ENCODE measurements at regions not wholly inside any gene's neighbourhood (a gene's known extent, or its start where the extent isn't known, plus 50 kb on each side); places are given as distances from the start of the nearest gene placed in this dataset.

GRCh38 chr2:117485588-117485987 is 328.9 kb upstream of the DDX18 start:
- H3K27me3 Mint-ChIP-seq: no peaks in the 10 kb centered on the region
- H3K4me1 Mint-ChIP-seq (ENCODE audit: low read depth): no peaks in the 10 kb centered on the region

DNA sequence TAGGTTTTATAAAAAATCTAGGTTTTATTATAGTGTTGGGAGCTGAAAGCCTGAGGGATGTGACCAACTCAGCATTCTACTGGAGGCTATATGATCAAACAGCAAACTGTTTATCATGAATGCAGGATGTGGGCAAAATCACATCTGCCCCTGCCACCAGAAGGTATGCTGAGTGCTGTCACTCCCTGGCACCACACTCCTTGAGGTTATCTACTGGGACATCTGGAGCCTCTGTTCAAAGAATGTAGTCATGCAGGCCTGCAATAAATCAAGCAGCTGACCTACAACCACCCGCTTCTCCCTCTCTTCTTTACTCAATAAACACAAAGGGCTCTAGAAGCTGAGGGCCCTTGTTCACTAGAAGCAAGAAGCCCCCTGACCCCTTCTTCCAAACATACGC is 328.4 kb upstream of the DDX18 start:
- no peak overlapping the region for H3K27ac Mint-ChIP-seq
- DNase-seq (ENCODE audit: low spot score, unreplicated experiment): no peak
- H3K27me3 Mint-ChIP-seq: no peaks in the 10 kb centered on the region
- H3K4me1 Mint-ChIP-seq (ENCODE audit: low read depth): no peaks in the 10 kb centered on the region
- peaks cover 16% of the 10 kb centered on the region for H3K36me3 Mint-ChIP-seq (ENCODE audit: insufficient read depth)
- no peak overlapping the region for H3K4me3 Mint-ChIP-seq (ENCODE audit: low read depth)
- peaks cover 10% of the 10 kb centered on the region for H3K9me3 Mint-ChIP-seq (ENCODE audit: low read depth)
- TF ChIP-seq, protein P1, sequence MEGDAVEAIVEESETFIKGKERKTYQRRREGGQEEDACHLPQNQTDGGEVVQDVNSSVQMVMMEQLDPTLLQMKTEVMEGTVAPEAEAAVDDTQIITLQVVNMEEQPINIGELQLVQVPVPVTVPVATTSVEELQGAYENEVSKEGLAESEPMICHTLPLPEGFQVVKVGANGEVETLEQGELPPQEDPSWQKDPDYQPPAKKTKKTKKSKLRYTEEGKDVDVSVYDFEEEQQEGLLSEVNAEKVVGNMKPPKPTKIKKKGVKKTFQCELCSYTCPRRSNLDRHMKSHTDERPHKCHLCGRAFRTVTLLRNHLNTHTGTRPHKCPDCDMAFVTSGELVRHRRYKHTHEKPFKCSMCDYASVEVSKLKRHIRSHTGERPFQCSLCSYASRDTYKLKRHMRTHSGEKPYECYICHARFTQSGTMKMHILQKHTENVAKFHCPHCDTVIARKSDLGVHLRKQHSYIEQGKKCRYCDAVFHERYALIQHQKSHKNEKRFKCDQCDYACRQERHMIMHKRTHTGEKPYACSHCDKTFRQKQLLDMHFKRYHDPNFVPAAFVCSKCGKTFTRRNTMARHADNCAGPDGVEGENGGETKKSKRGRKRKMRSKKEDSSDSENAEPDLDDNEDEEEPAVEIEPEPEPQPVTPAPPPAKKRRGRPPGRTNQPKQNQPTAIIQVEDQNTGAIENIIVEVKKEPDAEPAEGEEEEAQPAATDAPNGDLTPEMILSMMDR (IDR thresholded peaks at IDR 0.05; ENCODE audit: unreplicated experiment): no peak

More at GRCh38 chr2:117485588-117485987, 328.9 kb upstream of the DDX18 start:
- Mint-ChIP-seq H3K36me3 (ENCODE audit: insufficient read depth) (peaks cover 16% of the 10 kb centered on the region), H3K4me3 (ENCODE audit: low read depth) (no peak overlapping the region), H3K9me3 (ENCODE audit: low read depth) (peaks cover 10% of the 10 kb centered on the region), H3K27ac (no peak overlapping the region)
- TF ChIP-seq, protein P1 (IDR thresholded peaks at IDR 0.05; ENCODE audit: unreplicated experiment): no peak
- DNase-seq (ENCODE audit: low spot score, unreplicated experiment): no peak

DNA sequence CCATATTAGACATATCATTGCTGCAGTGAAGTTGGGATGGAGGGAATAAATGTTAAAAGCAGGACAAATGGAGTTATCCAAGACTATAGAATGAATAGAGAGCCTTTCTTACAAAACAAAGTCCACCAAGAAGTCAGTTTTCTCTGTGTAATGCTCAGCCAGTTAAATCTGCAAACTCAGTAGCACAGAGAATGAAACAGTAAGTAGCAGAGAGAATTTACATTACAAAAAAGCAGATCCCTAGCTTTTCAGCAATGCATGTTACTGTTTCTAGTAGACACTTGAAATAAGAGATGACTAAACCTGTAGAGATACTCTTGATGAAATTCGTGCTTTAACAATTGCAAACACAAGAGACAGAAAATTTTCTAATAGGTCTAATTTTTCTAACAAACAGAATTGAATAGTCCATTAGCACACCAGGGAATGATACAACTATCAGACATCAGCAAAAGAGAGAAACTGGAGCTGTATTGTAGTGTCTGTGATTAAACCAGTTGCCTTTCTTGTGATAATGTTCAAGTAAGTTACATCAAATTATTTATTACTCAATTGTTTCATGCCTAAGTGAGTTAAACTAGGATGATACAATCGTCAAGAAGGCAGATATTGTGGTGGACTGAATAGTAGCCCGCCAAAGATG is 322.2 kb upstream of the DDX18 start:
- no peak for DNase-seq (ENCODE audit: low spot score, unreplicated experiment)
- H3K4me3 Mint-ChIP-seq (ENCODE audit: low read depth): no peak overlapping the region
- H3K27ac Mint-ChIP-seq: no peak overlapping the region

GRCh38 chr2:117500721-117501120 is 313.8 kb upstream of the DDX18 start:
- no peak overlapping the region for H3K27ac Mint-ChIP-seq
- H3K4me1 Mint-ChIP-seq (ENCODE audit: low read depth): no peaks in the 10 kb centered on the region
- H3K4me3 Mint-ChIP-seq (ENCODE audit: low read depth): no peak overlapping the region
- no peaks in the 10 kb centered on the region for H3K27me3 Mint-ChIP-seq
- no peaks in the 10 kb centered on the region for H3K36me3 Mint-ChIP-seq (ENCODE audit: insufficient read depth)
- no peak for DNase-seq (ENCODE audit: low spot score, unreplicated experiment)
- H3K9me3 Mint-ChIP-seq (ENCODE audit: low read depth): no peaks in the 10 kb centered on the region
- TF ChIP-seq, protein P1 (IDR thresholded peaks at IDR 0.05; ENCODE audit: unreplicated experiment): no peak

More for the DNA sequence above, 322.2 kb upstream of the DDX18 start:
- Mint-ChIP-seq H3K27me3 (no peaks in the 10 kb centered on the region), H3K4me1 (ENCODE audit: low read depth) (no peaks in the 10 kb centered on the region), H3K9me3 (ENCODE audit: low read depth) (peaks cover 6% of the 10 kb centered on the region), H3K36me3 (ENCODE audit: insufficient read depth) (peaks cover 11% of the 10 kb centered on the region)
- TF ChIP-seq, protein P1 (IDR thresholded peaks at IDR 0.05; ENCODE audit: unreplicated experiment): no peak

GRCh38 chr2:117502121-117502520 is 312.4 kb upstream of the DDX18 start:
- Mint-ChIP-seq H3K9me3 (ENCODE audit: low read depth) (no peaks in the 10 kb centered on the region), H3K4me3 (ENCODE audit: low read depth) (no peak overlapping the region), H3K4me1 (ENCODE audit: low read depth) (no peaks in the 10 kb centered on the region), H3K36me3 (ENCODE audit: insufficient read depth) (no peaks in the 10 kb centered on the region), H3K27ac (no peak overlapping the region), H3K27me3 (no peaks in the 10 kb centered on the region)
- TF ChIP-seq, protein P1 (IDR thresholded peaks at IDR 0.05; ENCODE audit: unreplicated experiment): no peak
- DNase-seq (ENCODE audit: low spot score, unreplicated experiment): no peak
